GM12865 (cell line): ENCODE measurements at regions not wholly inside any gene's neighbourhood (a gene's known extent, or its start where the extent isn't known, plus 50 kb on each side); places are given as distances from the start of the nearest gene placed in this dataset.
"Not testable (repeated sequence)": the region's sequence is repeated elsewhere in the genome, so short reads cannot be mapped to it uniquely, and the experiment has no call there.

ENCODE experiments used
- DNase-seq: peaks from one replicate; pipeline ENCODE4 v3.0.0; 2010; ENCODE audit warnings: low read depth
- H3K4me3 ChIP-seq: 2 replicates; pipeline ENCODE4 v1.5.1; 2011; ENCODE audit warnings: mild to moderate bottlenecking, low read depth, low read length, control low read depth
- CTCF ChIP-seq: IDR thresholded peaks from 2 replicates; pipeline ENCODE4 v1.5.1; 2011; ENCODE audit warnings: low read length, control low read depth, low read depth, inconsistent platforms; ENCODE audit not compliant: insufficient read depth; ENCODE audit errors: missing control alignments

- DNase-seq: no peak
These were observed 260.6 kb downstream of the GOLGA6L6 start for GRCh38 chr15:20280933-20281463.

GRCh38 chr15:20280141-20280932 lies 261.3 kb downstream of the GOLGA6L6 start:
- H3K4me3 ChIP-seq, DNase-seq: not testable (repeated sequence)

More at GRCh38 chr15:20280933-20281463, 260.6 kb downstream of the GOLGA6L6 start:
- no peak for TF ChIP-seq CTCF
- no peak overlapping the region for H3K4me3 ChIP-seq

- H3K4me3 ChIP-seq, DNase-seq: not testable (repeated sequence)
These were observed 262.5 kb downstream of the GOLGA6L6 start for GRCh38 chr15:20279056-20279455.

- not testable (repeated sequence) for H3K4me3 ChIP-seq, DNase-seq
These were observed 263.2 kb downstream of the GOLGA6L6 start for GRCh38 chr15:20278376-20278775.

- not testable (repeated sequence) for DNase-seq, H3K4me3 ChIP-seq
These were observed 264.1 kb downstream of the GOLGA6L6 start for GRCh38 chr15:20277451-20277850.

GRCh38 chr15:20276312-20277114 lies 265.1 kb downstream of the GOLGA6L6 start:
- H3K4me3 ChIP-seq, DNase-seq: not testable (repeated sequence)

GRCh38 chr15:20275373-20275967 lies 266.1 kb downstream of the GOLGA6L6 start:
- DNase-seq, H3K4me3 ChIP-seq: not testable (repeated sequence)

- TF ChIP-seq CTCF: no peak
- DNase-seq: no peak
These were observed 269.0 kb downstream of the GOLGA6L6 start for GRCh38 chr15:20272422-20273184.

GRCh38 chr15:20271647-20272046 lies 270.0 kb downstream of the GOLGA6L6 start:
- TF ChIP-seq CTCF: no peak
- DNase-seq: no peak
- no peak overlapping the region for H3K4me3 ChIP-seq

More at GRCh38 chr15:20272422-20273184, 269.0 kb downstream of the GOLGA6L6 start:
- no peak overlapping the region for H3K4me3 ChIP-seq

GRCh38 chr15:20269956-20270355 lies 271.6 kb downstream of the GOLGA6L6 start:
- DNase-seq, H3K4me3 ChIP-seq: not testable (repeated sequence)

GRCh38 chr15:20267996-20268395 lies 273.6 kb downstream of the GOLGA6L6 start:
- DNase-seq, H3K4me3 ChIP-seq: not testable (repeated sequence)

GRCh38 chr15:20267051-20267730 lies 274.4 kb downstream of the GOLGA6L6 start:
- DNase-seq, H3K4me3 ChIP-seq: not testable (repeated sequence)

GRCh38 chr15:20265710-20266109 lies 275.9 kb downstream of the GOLGA6L6 start:
- not testable (repeated sequence) for DNase-seq, H3K4me3 ChIP-seq
